DMS 273 (cell line): ENCODE measurements at regions not wholly inside any gene's neighbourhood (a gene's known extent, or its start where the extent isn't known, plus 50 kb on each side); places are given as distances from the start of the nearest gene placed in this dataset.
A peak's percentile ranks its signal among the peaks of the same experiment; 100 is the strongest.
"Not testable (repeated sequence)": the region's sequence is repeated elsewhere in the genome, so short reads cannot be mapped to it uniquely, and the experiment has no call there.

ENCODE experiments used
- DNase-seq: peaks from one replicate; lab custom pipeline; 2025; ENCODE audit not compliant: unreplicated experiment; lab: John Stamatoyannopoulos, UW

- peak; percentile 22 for DNase-seq
These were observed 143.2 kb upstream of the ZNF536 start for GRCh38 chr19:30228835-30229524.

- DNase-seq: peak; percentile 10
These were observed 142.5 kb upstream of the ZNF536 start for GRCh38 chr19:30229525-30230174.

GRCh38 chr19:30231408-30232318, 140.5 kb upstream of the ZNF536 start:
- no peak for DNase-seq

- no peak for DNase-seq
These were observed 138.8 kb upstream of the ZNF536 start for GRCh38 chr19:30233375-30233774.

- DNase-seq: no peak
These were observed 136.2 kb upstream of the ZNF536 start for GRCh38 chr19:30235946-30236345.

- DNase-seq: no peak
These were observed 135.6 kb upstream of the ZNF536 start for GRCh38 chr19:30236587-30236986.

- DNase-seq: no peak
These were observed 135.0 kb upstream of the ZNF536 start for GRCh38 chr19:30237140-30237539.

GRCh38 chr19:30240904-30241695, 131.1 kb upstream of the ZNF536 start:
- DNase-seq: no peak

GRCh38 chr19:30244533-30244932, 127.7 kb upstream of the ZNF536 start:
- no peak for DNase-seq

- no peak for DNase-seq
These were observed 126.7 kb upstream of the ZNF536 start for GRCh38 chr19:30245401-30246039.

- no peak for DNase-seq
These were observed 122.3 kb upstream of the ZNF536 start for GRCh38 chr19:30249911-30250310.

- no peak for DNase-seq
These were observed 120.0 kb upstream of the ZNF536 start for GRCh38 chr19:30252214-30252613.

GRCh38 chr19:30253581-30253996, 118.6 kb upstream of the ZNF536 start:
- no peak for DNase-seq

GRCh38 chr19:30254158-30254557, 118.0 kb upstream of the ZNF536 start:
- no peak for DNase-seq

- no peak for DNase-seq
These were observed 117.4 kb upstream of the ZNF536 start for GRCh38 chr19:30254789-30255188.

- DNase-seq: no peak
These were observed 116.2 kb upstream of the ZNF536 start for GRCh38 chr19:30255791-30256495.

- DNase-seq: no peak
These were observed 115.7 kb upstream of the ZNF536 start for GRCh38 chr19:30256496-30256850.

GRCh38 chr19:30263830-30264381, 108.3 kb upstream of the ZNF536 start:
- DNase-seq: no peak

- not testable (repeated sequence) for DNase-seq
These were observed 106.3 kb upstream of the ZNF536 start for GRCh38 chr19:30265918-30266317.

GRCh38 chr19:30266687-30267086, 105.5 kb upstream of the ZNF536 start:
- no peak for DNase-seq
